ENCODE measurements at regions not wholly inside any gene's neighbourhood (a gene's known extent, or its start where the extent isn't known, plus 50 kb on each side); places are given as distances from the start of the nearest gene placed in this dataset.

- ChIA-PET POLR2A (no interaction called here), CTCF (no interaction called here)
- Histone ChIP-seq H4K20me1 (ENCODE audit: control insufficient read depth, insufficient read depth, low read length, poor library complexity, severe bottlenecking) (no peaks in the 10 kb centered on the region), H2AFZ (ENCODE audit: insufficient read depth, low read depth, low read length, poor library complexity, severe bottlenecking) (no peak overlapping the region), H3K27ac (ENCODE audit: low read length in 2 of 2) (no peak overlapping the region), H3K9ac (ENCODE audit: low read length) (no peak overlapping the region), H3K4me1 (ENCODE audit: control insufficient read depth in 2 of 2, insufficient read depth in 2 of 2, low read length in 2 of 2) (no peaks in the 10 kb centered on the region), H3K4me2 (replicated peaks; ENCODE audit: low read depth, low read length, poor library complexity, severe bottlenecking) (no peak overlapping the region), H3K27me3 (replicated peaks in 1 of 4; ENCODE audit: control extremely low read depth in 1 of 4, control insufficient read depth in 3 of 4, insufficient read depth in 4 of 4, low read length in 3 of 4) (no peaks in the 10 kb centered on the region), H3K36me3 (replicated peaks in 1 of 2; ENCODE audit: control extremely low read depth in 1 of 2, control insufficient read depth in 1 of 2, extremely low read depth in 1 of 2, insufficient read depth in 2 of 2, low read length in 1 of 2) (no peaks in the 10 kb centered on the region), H3K9me3 (ENCODE audit: control extremely low read depth in 1 of 3, control insufficient read depth in 2 of 3, insufficient read depth in 1 of 3, low read length in 2 of 3) (no peaks in the 10 kb centered on the region), H3K79me2 (ENCODE audit: control insufficient read depth, insufficient read depth, low read length) (no peaks in the 10 kb centered on the region), H3K4me3 (ENCODE audit: control extremely low read depth in 1 of 5, extremely low read depth in 1 of 5, insufficient read depth in 1 of 5, low read depth in 2 of 5, low read length in 4 of 5) (no peak overlapping the region)
- WGBS (ENCODE audit: insufficient coverage): no CpG with 5 or more reads among the region's 3 CpGs
- Mint-ChIP-seq H3K4me3 (no peak overlapping the region), H3K27ac (no peak overlapping the region), H3K4me1 (no peaks in the 10 kb centered on the region), H3K9me3 (ENCODE audit: insufficient read depth) (no peaks in the 10 kb centered on the region), H3K27me3 (no peaks in the 10 kb centered on the region)
- TF ChIP-seq EZH2 (IDR thresholded peaks at IDR 0.05; ENCODE audit: borderline replicate concordance, insufficient read depth, low read depth, low read length, poor library complexity, severe bottlenecking): no peak
- TF ChIP-seq, protein P1, sequence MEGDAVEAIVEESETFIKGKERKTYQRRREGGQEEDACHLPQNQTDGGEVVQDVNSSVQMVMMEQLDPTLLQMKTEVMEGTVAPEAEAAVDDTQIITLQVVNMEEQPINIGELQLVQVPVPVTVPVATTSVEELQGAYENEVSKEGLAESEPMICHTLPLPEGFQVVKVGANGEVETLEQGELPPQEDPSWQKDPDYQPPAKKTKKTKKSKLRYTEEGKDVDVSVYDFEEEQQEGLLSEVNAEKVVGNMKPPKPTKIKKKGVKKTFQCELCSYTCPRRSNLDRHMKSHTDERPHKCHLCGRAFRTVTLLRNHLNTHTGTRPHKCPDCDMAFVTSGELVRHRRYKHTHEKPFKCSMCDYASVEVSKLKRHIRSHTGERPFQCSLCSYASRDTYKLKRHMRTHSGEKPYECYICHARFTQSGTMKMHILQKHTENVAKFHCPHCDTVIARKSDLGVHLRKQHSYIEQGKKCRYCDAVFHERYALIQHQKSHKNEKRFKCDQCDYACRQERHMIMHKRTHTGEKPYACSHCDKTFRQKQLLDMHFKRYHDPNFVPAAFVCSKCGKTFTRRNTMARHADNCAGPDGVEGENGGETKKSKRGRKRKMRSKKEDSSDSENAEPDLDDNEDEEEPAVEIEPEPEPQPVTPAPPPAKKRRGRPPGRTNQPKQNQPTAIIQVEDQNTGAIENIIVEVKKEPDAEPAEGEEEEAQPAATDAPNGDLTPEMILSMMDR (IDR thresholded peaks at IDR 0.05): no peak
- DNase-seq: no peak
- ATAC-seq (ENCODE audit: low read depth): no peak
- intact Hi-C loops (cut with micrococcal nuclease): no loop called here
Observed at GRCh38 chr7:115198143-115198542, 276.2 kb downstream of the MDFIC start.

DNA sequence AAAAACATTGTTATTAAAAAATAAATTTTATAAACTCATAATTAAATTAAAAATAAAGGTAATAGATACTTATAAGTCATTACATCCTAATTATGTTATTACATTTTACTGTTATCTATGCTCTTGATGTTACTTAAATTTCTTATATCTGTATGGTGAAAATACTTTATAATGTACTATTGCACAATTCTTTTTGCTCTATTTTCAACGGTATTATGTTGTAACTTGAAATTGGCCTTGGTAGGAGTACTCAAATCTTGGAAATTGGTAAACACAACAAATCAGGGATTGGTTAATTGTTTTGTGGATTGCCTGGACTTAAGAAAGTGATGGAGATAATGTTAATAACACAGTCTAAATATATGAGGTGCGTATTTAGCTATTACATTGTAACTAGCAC lies 273.3 kb downstream of the MDFIC start:
- H3K4me1 Mint-ChIP-seq: no peaks in the 10 kb centered on the region
- Histone ChIP-seq H3K4me1 (ENCODE audit: control insufficient read depth in 2 of 2, insufficient read depth in 2 of 2, low read length in 2 of 2) (no peaks in the 10 kb centered on the region), H3K9ac (ENCODE audit: low read length) (no peak overlapping the region), H3K4me3 (ENCODE audit: control extremely low read depth in 1 of 5, extremely low read depth in 1 of 5, insufficient read depth in 1 of 5, low read depth in 2 of 5, low read length in 4 of 5) (no peak overlapping the region), H3K27me3 (replicated peaks in 1 of 4; ENCODE audit: control extremely low read depth in 1 of 4, control insufficient read depth in 3 of 4, insufficient read depth in 4 of 4, low read length in 3 of 4) (no peaks in the 10 kb centered on the region), H3K27ac (ENCODE audit: low read length in 2 of 2) (no peak overlapping the region), H3K9me3 (ENCODE audit: control extremely low read depth in 1 of 3, control insufficient read depth in 2 of 3, insufficient read depth in 1 of 3, low read length in 2 of 3) (no peaks in the 10 kb centered on the region), H2AFZ (ENCODE audit: insufficient read depth, low read depth, low read length, poor library complexity, severe bottlenecking) (no peak overlapping the region), H3K4me2 (replicated peaks; ENCODE audit: low read depth, low read length, poor library complexity, severe bottlenecking) (no peak overlapping the region), H3K79me2 (ENCODE audit: control insufficient read depth, insufficient read depth, low read length) (no peaks in the 10 kb centered on the region), H4K20me1 (ENCODE audit: control insufficient read depth, insufficient read depth, low read length, poor library complexity, severe bottlenecking) (no peaks in the 10 kb centered on the region), H3K36me3 (replicated peaks in 1 of 2; ENCODE audit: control extremely low read depth in 1 of 2, control insufficient read depth in 1 of 2, extremely low read depth in 1 of 2, insufficient read depth in 2 of 2, low read length in 1 of 2) (no peaks in the 10 kb centered on the region)
- POLR2A ChIA-PET: no interaction called here
- ATAC-seq (ENCODE audit: low read depth) (no peak), DNase-seq (no peak)
- H3K27ac Mint-ChIP-seq: no peak overlapping the region
- no peaks in the 10 kb centered on the region for H3K9me3 Mint-ChIP-seq (ENCODE audit: insufficient read depth)
- CTCF ChIA-PET: no interaction called here
- H3K27me3 Mint-ChIP-seq: no peaks in the 10 kb centered on the region
- intact Hi-C loops (cut with micrococcal nuclease): no loop called here
- H3K4me3 Mint-ChIP-seq: no peak overlapping the region
- no CpG with 5 or more reads among the region's 2 CpGs for WGBS (ENCODE audit: insufficient coverage)
- TF ChIP-seq, protein P1 (IDR thresholded peaks at IDR 0.05): no peak
- no peak for TF ChIP-seq EZH2 (IDR thresholded peaks at IDR 0.05; ENCODE audit: borderline replicate concordance, insufficient read depth, low read depth, low read length, poor library complexity, severe bottlenecking)
